ENCODE measurements at regions not wholly inside any gene's neighbourhood (a gene's known extent, or its start where the extent isn't known, plus 50 kb on each side); places are given as distances from the start of the nearest gene placed in this dataset.

GRCh38 chr7:17466216-17466615 lies 167.8 kb downstream of the AHR start:
- TF ChIP-seq TAF1 (IDR thresholded peaks at IDR 0.05; ENCODE audit: low read depth) (no peak), EZH2 (IDR thresholded peaks at IDR 0.05; ENCODE audit: borderline replicate concordance, insufficient read depth, low read length, poor library complexity, severe bottlenecking) (no peak), RAD21 (conservative IDR thresholded peaks at IDR 0.05) (no peak), REST (IDR thresholded peaks at IDR 0.05; ENCODE audit: borderline replicate concordance) (no peak), EP300 (conservative IDR thresholded peaks at IDR 0.05; ENCODE audit: poor library complexity, severe bottlenecking) (no peak), SMC3 (conservative IDR thresholded peaks at IDR 0.05; ENCODE audit: poor library complexity) (no peak), CTCF (IDR thresholded peaks at IDR 0.05; ENCODE audit: poor library complexity, severe bottlenecking) (no peak), POLR2AphosphoS5 (IDR thresholded peaks at IDR 0.05) (no peak), MXI1 (conservative IDR thresholded peaks at IDR 0.05; ENCODE audit: poor library complexity, severe bottlenecking) (no peak)
- Histone ChIP-seq H3K4me3 (ENCODE audit: low read length) (no peak overlapping the region), H3K4me2 (ENCODE audit: low read length) (no peak overlapping the region)

GRCh38 chr7:17467386-17467945 lies 169.0 kb downstream of the AHR start:
- Histone ChIP-seq H3K79me2 (replicated peaks; ENCODE audit: insufficient read depth, low read length) (no peaks in the 10 kb centered on the region), H3K9ac (ENCODE audit: low read length) (no peak overlapping the region), H3K27me3 (ENCODE audit: insufficient read depth, low read depth, low read length) (no peaks in the 10 kb centered on the region), H3F3A (ENCODE audit: insufficient read depth, low read length, poor library complexity, severe bottlenecking) (no peaks in the 10 kb centered on the region), H3K36me3 (ENCODE audit: insufficient read depth, low read length) (no peaks in the 10 kb centered on the region), H3K9me3 (ENCODE audit: low read length) (no peaks in the 10 kb centered on the region), H3K4me3 (ENCODE audit: low read length) (no peak overlapping the region), H3K4me2 (ENCODE audit: low read length) (no peak overlapping the region), H3K27ac (ENCODE audit: low read length) (no peak overlapping the region), H3K9me2 (ENCODE audit: insufficient read depth, low read length) (no peaks in the 10 kb centered on the region), H2AFZ (ENCODE audit: low read depth, low read length) (no peak overlapping the region), H4K20me1 (ENCODE audit: insufficient read depth) (no peaks in the 10 kb centered on the region)
- TF ChIP-seq SMC3 (conservative IDR thresholded peaks at IDR 0.05; ENCODE audit: poor library complexity), result no peak
- TF ChIP-seq EZH2 (IDR thresholded peaks at IDR 0.05; ENCODE audit: borderline replicate concordance, insufficient read depth, low read length, poor library complexity, severe bottlenecking), result no peak
- TF ChIP-seq POLR2AphosphoS5 (IDR thresholded peaks at IDR 0.05), result no peak
- TF ChIP-seq MXI1 (conservative IDR thresholded peaks at IDR 0.05; ENCODE audit: poor library complexity, severe bottlenecking), result no peak
- no peak for TF ChIP-seq TAF1 (IDR thresholded peaks at IDR 0.05; ENCODE audit: low read depth)
- no peak for TF ChIP-seq REST (IDR thresholded peaks at IDR 0.05; ENCODE audit: borderline replicate concordance)
- no peak for TF ChIP-seq CTCF (IDR thresholded peaks at IDR 0.05; ENCODE audit: poor library complexity, severe bottlenecking)
- TF ChIP-seq EP300 (conservative IDR thresholded peaks at IDR 0.05; ENCODE audit: poor library complexity, severe bottlenecking), result no peak
- no peak for TF ChIP-seq RAD21 (conservative IDR thresholded peaks at IDR 0.05)

More at GRCh38 chr7:17466216-17466615, 167.8 kb downstream of the AHR start:
- no peaks in the 10 kb centered on the region for H3F3A ChIP-seq (ENCODE audit: insufficient read depth, low read length, poor library complexity, severe bottlenecking)
- no peak overlapping the region for H2AFZ ChIP-seq (ENCODE audit: low read depth, low read length)
- H3K27me3 ChIP-seq (ENCODE audit: insufficient read depth, low read depth, low read length), result no peaks in the 10 kb centered on the region
- H3K9me2 ChIP-seq (ENCODE audit: insufficient read depth, low read length), result no peaks in the 10 kb centered on the region
- no peaks in the 10 kb centered on the region for H4K20me1 ChIP-seq (ENCODE audit: insufficient read depth)
- H3K79me2 ChIP-seq (replicated peaks; ENCODE audit: insufficient read depth, low read length), result no peaks in the 10 kb centered on the region
- no peaks in the 10 kb centered on the region for H3K36me3 ChIP-seq (ENCODE audit: insufficient read depth, low read length)
- H3K27ac ChIP-seq (ENCODE audit: low read length), result no peak overlapping the region
- H3K9ac ChIP-seq (ENCODE audit: low read length), result no peak overlapping the region
- H3K9me3 ChIP-seq (ENCODE audit: low read length), result no peaks in the 10 kb centered on the region
